SH-SY5Y (cell line): ENCODE measurements at regions not wholly inside any gene's neighbourhood (a gene's known extent, or its start where the extent isn't known, plus 50 kb on each side); places are given as distances from the start of the nearest gene placed in this dataset.

Experiments
- GATA2 ChIP-seq: IDR thresholded peaks from 2 replicates; pipeline ENCODE4 v1.6.1; 2011; ENCODE audit warnings: mild to moderate bottlenecking, low read depth, low read length
- GATA3 ChIP-seq: IDR thresholded peaks from 2 replicates; pipeline ENCODE4 v1.6.1; 2011; ENCODE audit warnings: low read depth, mild to moderate bottlenecking, low read length, moderate library complexity

DNA sequence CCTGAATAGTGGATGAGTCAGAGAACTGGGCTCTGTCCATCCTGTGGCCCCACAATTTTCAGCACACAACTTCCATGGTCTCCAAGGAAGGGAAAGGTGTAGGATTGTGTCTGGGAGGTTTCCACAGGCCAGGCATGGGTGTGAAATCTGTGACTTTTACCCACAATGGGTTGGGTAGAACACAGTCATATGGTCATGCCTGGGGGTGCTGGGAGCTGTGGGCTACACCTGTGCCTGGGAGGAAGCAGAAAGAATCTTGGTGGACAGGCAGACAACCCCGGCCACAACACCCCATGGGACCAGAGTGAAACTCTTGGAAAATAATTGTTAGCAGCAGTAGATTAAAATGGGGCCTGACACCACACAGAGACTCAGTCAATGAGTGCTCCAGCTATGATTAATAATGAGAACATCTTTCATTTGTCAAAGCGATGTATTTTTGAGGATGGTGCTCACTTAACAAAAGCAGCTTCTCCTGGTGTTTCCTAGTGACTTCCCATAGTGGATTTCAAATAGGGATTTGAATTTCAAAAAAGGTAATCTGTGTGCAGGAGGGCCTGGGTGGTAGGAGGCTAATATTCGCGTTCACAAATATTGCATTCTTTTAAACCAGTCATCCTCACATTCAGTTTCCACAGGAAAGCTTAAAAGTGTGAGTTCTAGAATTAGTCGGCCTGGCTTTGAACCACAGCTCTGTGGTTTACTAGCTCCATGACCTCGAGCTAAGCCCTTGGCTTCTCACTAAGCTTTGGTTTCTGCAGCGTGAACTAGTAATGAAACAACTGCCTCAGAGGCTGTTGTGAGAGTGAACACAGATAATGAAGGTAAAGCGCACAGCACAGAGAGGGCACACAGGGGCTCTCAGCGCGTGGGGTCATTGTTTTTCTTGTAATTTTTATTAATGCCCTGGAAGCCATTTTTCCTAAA, 89.3 kb upstream of the UQCRFS1 start:
- TF ChIP-seq GATA3 (no peak), GATA2 (no peak)
